ENCODE measurements at regions not wholly inside any gene's neighbourhood (a gene's known extent, or its start where the extent isn't known, plus 50 kb on each side); places are given as distances from the start of the nearest gene placed in this dataset.

DNA sequence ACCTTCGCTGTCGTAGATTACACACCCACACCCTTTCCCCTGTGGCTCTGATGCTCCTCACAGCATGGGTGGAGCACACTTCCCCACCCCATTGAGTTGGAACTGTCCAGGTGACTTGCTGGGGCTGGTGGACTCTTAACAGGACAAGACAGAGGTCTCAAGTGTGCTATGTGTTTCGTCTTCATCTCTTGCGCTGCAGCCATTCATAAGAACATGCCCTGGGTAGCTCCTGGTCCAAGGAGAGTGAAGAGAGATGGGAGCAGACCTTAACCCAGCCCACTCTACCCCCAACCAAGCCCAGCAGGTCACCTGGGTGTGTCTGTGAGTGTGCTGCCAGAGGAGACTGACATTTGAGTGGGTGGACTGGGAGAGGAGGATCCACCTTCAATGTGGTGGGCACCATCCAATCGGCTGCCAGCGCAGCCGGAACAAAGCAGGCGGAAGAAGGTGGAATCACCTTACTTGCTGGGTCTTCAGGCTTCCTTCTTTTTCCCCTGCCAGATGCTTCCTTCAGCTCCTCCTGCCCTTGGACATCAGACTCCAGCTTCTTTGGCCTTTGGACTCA lies 112.4 kb downstream of the HTR5A start:
- intact Hi-C loops (cut with DNase I; ENCODE audit: low total_unique reads), result no loop called here

DNA sequence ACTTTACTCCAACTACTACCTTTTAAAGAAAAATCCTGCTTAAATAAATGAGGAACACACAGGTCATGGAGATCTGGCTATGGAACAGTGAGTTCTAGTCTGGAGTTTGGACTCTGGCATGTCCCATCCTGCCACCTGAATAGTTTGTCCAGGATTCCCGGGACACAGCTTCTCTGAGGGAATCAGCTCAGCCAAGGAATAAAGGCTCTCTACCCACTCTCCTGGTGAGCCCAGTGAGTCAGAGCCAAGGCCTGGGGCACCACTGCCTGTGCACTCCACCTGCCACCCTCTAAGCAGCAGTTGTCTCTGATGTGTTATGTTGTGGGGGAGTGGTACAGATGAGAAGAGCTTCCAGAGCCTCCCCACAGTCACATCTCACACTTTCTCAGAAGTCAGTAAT lies 113.5 kb downstream of the HTR5A start:
- 85 to 100% methylated on average over 1 of the region's 1 CpG for WGBS, 2 donors
- DNase-seq (ENCODE audit: low spot score in 2 of 2), result peak in 1 of 2 donors; percentile 39
- intact Hi-C loops (cut with DNase I; ENCODE audit: low total_unique reads), result no loop called here

More for the DNA sequence above, 112.4 kb downstream of the HTR5A start:
- H3K4me3 ChIP-seq (ENCODE audit: low read depth, poor library complexity, severe bottlenecking), result no peak overlapping the region
- peak in 1 of 2 donors; percentile 39 for DNase-seq (ENCODE audit: low spot score in 2 of 2)
- WGBS, 2 donors, result 92 to 96% methylated on average over 8 of the region's 8 CpGs
- TF ChIP-seq, protein P1, sequence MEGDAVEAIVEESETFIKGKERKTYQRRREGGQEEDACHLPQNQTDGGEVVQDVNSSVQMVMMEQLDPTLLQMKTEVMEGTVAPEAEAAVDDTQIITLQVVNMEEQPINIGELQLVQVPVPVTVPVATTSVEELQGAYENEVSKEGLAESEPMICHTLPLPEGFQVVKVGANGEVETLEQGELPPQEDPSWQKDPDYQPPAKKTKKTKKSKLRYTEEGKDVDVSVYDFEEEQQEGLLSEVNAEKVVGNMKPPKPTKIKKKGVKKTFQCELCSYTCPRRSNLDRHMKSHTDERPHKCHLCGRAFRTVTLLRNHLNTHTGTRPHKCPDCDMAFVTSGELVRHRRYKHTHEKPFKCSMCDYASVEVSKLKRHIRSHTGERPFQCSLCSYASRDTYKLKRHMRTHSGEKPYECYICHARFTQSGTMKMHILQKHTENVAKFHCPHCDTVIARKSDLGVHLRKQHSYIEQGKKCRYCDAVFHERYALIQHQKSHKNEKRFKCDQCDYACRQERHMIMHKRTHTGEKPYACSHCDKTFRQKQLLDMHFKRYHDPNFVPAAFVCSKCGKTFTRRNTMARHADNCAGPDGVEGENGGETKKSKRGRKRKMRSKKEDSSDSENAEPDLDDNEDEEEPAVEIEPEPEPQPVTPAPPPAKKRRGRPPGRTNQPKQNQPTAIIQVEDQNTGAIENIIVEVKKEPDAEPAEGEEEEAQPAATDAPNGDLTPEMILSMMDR (IDR thresholded peaks at IDR 0.05), result no peak
- TF ChIP-seq POLR2A (IDR thresholded peaks at IDR 0.05), result no peak

DNA sequence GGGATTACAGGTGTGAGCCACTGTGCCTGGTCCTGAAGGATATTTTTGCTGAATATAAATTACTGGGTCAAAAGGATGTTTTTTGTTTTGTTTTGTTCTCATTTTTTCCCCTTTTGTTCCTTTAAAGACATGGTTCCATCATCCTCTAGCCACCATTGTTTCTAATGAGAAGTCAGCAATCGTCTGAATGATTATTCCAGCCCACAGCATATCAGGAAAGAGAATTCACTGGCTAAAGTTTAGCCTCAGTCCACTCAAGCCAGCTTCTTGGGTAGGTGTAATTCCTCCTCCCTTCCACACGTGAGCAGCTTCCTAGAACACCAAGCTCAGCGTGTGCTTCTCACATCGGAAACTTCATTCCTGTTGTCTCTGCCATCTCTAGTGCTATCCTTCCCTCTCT lies 112.8 kb upstream of the INSIG1 start:
- DNase-seq (ENCODE audit: low spot score in 2 of 2), result no peak
- TF ChIP-seq, protein P1 (IDR thresholded peaks at IDR 0.05), result no peak
- no peak for TF ChIP-seq POLR2A (IDR thresholded peaks at IDR 0.05)
- H3K4me3 ChIP-seq (ENCODE audit: low read depth, poor library complexity, severe bottlenecking), result no peak overlapping the region
- intact Hi-C loops (cut with DNase I; ENCODE audit: low total_unique reads), result no loop called here
- 81 to 88% methylated on average over 4 of the region's 4 CpGs for WGBS, 2 donors

More for the DNA sequence above, 113.5 kb downstream of the HTR5A start:
- TF ChIP-seq, protein P1 (IDR thresholded peaks at IDR 0.05), result no peak
- no peak for TF ChIP-seq POLR2A (IDR thresholded peaks at IDR 0.05)
- H3K4me3 ChIP-seq (ENCODE audit: low read depth, poor library complexity, severe bottlenecking), result no peak overlapping the region

DNA sequence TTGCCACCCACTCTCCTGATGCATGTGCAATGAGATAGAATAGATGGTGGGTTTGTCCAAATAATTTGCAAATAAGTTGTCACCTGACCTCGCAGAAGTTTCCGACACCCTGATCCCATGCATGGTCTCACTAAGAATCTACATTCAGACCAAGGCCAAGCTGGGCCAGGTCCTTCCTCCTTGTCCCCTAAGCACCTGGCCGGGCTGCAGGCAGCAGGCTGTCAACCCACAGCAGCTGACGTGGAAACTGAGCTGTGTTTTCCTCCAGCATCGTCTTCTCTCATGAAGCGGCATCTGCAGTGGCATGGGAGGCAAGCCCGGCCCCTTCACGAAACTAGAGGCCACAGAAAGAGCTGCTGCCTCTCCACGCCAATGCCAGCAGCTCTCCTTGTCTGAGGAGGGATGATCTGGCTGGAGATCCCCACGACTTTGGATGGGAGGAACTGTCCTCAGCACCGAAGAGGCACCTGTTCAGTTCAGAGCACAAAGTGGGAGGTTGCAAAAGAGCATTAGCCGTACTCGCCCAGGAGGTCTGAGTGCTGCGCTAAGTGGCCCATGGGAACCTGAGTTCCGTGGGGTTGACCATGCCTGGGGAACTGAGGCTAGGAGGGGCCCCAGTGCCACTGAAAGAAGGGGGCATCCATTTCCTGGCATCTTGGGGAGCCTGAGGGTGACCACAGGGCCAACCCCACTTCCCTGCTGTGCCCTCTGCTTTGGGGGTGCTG lies 110.5 kb upstream of the INSIG1 start:
- no peak for TF ChIP-seq POLR2A (IDR thresholded peaks at IDR 0.05)
- TF ChIP-seq, protein P1 (IDR thresholded peaks at IDR 0.05), result no peak
- no peak overlapping the region for H3K4me3 ChIP-seq (ENCODE audit: low read depth, poor library complexity, severe bottlenecking)
- peak in 1 of 2 donors; percentile 68 for DNase-seq (ENCODE audit: low spot score in 2 of 2)
- intact Hi-C loops (cut with DNase I; ENCODE audit: low total_unique reads), result no loop called here
- 82 to 84% methylated on average over 15 of the region's 15 CpGs for WGBS, 2 donors

DNA sequence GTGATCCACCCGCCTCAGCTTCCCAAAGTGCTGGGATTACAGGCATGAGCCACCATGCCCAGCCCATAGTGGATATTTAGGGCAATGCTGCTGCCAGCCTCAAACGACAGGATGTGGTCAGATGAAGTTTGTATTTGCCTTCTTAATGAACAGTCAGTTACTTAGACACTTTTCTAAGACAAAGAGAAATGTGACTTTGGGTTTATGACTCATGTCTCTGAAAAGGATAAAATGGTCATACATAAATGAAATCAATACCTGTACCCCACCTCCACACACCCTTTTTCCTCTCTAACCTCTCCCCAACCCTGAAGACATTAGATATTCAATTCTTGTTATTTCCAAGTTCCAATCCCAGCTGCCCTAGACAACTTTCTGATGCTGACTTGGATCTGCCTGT lies 109.3 kb upstream of the INSIG1 start:
- no peak for DNase-seq (ENCODE audit: low spot score in 2 of 2)
- WGBS, 2 donors, result 59 to 61% methylated on average over 2 of the region's 2 CpGs
- no peak overlapping the region for H3K4me3 ChIP-seq (ENCODE audit: low read depth, poor library complexity, severe bottlenecking)
- TF ChIP-seq, protein P1 (IDR thresholded peaks at IDR 0.05), result no peak
- TF ChIP-seq POLR2A (IDR thresholded peaks at IDR 0.05), result no peak
- intact Hi-C loops (cut with DNase I; ENCODE audit: low total_unique reads), result no loop called here

All from lower leg skin (tissue), 4 donors.